Panc1 (cell line): ENCODE measurements at regions not wholly inside any gene's neighbourhood (a gene's known extent, or its start where the extent isn't known, plus 50 kb on each side); places are given as distances from the start of the nearest gene placed in this dataset.

Source experiments
- CTCF ChIP-seq: fragments of 450-650 bp; IDR thresholded peaks from 2 replicates; pipeline ENCODE4 v1.5.1; 2017; ENCODE audit warnings: mild to moderate bottlenecking
- POLR2AphosphoS5 ChIP-seq: IDR thresholded peaks from 2 replicates; pipeline ENCODE4 v1.6.1; 2012; ENCODE audit warnings: mild to moderate bottlenecking, low read depth, low read length, moderate library complexity
- SIN3A ChIP-seq: IDR thresholded peaks from 2 replicates; pipeline ENCODE4 v1.6.1; 2012; ENCODE audit warnings: low read depth, mild to moderate bottlenecking, low read length, moderate library complexity, borderline replicate concordance; ENCODE audit not compliant: insufficient read depth
- TCF7L2 ChIP-seq: IDR thresholded peaks from 2 replicates; pipeline ENCODE4 v1.6.1; 2011; ENCODE audit warnings: mild to moderate bottlenecking, low read depth, low read length, inconsistent platforms

- no peak for TF ChIP-seq CTCF
- TF ChIP-seq POLR2AphosphoS5 = no peak
- no peak for TF ChIP-seq TCF7L2
- no peak for TF ChIP-seq SIN3A
Measured at GRCh38 chr3:117287602-117288001, 578.0 kb downstream of the TUSC7 start.
